NCI-H69 (cell line): ENCODE measurements at regions not wholly inside any gene's neighbourhood (a gene's known extent, or its start where the extent isn't known, plus 50 kb on each side); places are given as distances from the start of the nearest gene placed in this dataset.
"Not testable (repeated sequence)": the region's sequence is repeated elsewhere in the genome, so short reads cannot be mapped to it uniquely, and the experiment has no call there.

ENCODE experiments used
- DNase-seq: peaks from one replicate; lab custom pipeline; 2025; lab: John Stamatoyannopoulos, UW

DNA sequence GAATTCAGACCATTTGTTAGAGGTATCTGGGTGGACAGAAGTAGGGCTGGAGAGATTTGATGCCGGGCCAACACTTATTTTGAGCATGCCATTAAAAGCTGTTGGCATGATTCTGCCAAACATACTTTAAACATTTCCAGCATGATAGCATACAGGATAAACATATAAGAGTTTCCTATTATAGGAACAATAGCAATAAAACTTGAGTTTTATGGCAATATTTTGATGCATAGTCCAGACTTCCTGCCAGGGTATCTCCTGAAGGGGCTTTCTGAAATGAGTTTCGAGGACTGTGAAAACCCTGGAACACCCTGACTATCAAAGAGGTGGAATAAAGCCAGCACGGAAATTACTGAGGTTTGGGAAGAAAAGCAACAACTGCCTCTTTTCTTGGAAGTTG lies 1398.0 kb upstream of the NXPH2 start:
- no peak for DNase-seq

DNA sequence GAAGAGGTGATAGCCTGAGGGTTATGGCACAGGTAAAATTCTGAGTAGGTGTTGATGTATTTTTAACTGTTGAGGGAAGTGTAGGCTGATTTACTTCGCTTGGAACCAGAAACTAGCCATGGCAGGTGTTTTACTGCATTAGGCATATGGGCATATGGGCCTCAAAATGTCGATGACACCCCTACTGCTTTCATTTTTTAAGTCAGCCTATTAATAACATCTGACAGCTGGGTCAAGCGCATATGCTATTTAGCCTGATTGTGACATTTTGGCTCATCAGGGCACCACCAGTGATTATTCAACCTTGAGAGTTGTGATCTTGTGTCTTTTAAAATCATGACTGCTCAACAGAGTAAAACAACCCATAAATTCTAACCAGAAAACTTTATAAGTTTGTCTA lies 1396.9 kb upstream of the NXPH2 start:
- peak; percentile 6 for DNase-seq

DNA sequence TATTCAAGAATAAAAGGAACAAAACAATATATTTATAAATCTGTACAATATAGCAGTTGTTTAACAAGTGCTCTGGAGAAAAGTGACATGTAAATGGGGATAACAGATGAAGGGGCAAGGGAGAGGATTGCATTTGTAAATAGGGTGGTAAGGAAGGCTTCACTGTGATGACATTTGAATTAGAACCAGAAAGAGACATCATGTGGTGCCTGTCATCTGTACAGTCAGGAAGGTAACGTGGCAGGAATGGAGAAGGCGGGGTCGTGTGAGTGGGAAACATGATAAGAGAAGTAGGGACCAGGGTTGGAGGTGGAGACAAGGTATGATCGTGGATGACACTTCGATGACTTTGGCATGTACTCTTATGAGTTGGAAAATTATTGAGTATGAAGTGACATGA lies 1393.6 kb upstream of the NXPH2 start:
- no peak for DNase-seq

DNA sequence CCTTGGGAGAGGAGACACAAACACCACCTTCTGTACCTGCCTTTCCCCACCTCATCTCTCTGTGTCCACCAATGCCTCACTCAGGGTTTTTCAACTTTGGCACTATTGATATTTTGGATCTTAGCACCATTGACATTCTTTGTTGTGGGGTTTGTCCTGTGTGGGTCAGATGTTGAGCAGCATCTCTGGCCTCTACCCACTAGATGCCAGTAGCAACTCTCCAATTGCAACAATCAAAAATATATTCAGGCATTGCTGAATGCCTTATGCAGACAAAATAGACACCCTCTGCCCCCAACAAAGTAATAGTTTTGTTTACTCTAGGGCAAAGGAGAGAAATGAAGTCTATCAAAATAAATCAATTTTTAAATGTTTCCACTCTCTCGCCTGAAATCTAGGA lies 1384.3 kb upstream of the NXPH2 start:
- no peak for DNase-seq

DNA sequence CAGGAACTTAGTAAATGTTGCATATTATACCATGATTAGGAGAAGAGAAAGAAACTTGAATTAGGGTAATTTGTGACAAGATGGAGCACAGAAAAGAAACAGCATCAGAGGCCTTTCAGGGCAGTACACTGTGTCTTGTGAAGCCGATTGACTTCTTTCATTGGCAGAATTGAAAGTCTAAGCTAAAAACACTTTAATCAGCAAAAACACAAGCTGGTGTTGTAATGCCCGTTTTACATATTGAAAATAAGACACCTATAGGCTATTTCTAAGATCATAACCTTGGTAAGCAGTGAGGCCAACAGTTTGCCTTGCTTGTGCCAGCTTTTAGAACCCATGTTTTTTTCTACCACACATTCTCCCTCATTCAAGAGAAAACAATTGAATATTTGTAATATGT lies 1378.1 kb upstream of the NXPH2 start:
- no peak for DNase-seq

DNA sequence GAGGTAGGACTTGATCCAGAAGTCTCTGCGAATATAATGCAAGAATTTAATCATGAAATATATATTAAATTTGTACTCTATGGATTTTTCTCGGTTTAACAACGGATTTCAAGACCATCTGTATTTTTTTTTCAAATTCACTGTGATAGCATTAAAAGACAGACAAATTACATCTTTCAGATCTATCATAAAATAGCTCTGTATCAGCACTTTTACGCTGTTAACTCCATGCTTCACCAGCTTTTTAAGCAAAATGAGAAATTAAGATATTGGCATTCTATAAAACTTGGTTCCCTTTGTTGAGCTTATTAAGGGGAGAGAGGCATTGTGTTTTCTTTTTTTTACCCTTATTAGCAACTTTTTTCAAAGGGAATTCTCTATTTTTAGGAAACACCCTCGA lies 1377.6 kb upstream of the NXPH2 start:
- DNase-seq, result no peak

DNA sequence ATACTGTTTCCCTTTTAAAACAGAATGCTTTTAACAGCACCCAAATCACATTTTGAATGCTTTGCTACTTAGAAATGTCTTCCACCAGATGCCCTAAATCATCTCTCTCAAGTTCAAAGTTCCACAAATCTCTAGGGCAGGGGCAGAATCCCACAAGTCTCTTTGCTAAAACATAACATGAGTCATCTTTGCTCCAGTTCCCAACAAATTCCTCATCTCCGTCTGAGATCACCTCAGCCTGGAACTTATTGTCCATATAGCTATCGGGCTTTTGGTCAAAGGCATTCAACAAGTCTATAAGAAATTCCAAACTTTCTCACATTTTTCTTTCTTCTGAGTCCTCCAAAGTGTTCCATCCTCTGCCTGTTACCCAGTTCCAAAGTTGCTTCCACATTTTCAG lies 1374.5 kb upstream of the NXPH2 start:
- DNase-seq, result no peak

DNA sequence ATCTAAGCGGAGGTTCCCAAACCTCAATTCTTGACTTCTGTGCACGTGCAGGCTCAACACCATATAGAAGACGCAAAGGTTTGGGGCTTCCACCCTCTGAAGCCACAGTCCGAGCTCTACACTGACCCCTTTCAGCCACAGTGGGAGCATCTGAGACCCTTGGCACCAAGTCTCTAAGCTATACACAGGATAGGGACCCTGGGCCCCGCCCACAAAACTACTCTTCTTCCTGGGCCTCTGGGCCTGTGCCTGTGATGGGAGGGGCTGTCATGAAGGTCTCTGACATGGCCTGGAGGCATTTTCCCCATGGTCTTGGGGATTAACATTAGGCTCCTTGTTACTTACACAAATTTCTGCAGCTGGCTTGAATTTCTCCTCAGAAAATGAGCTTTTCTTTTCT lies 1374.1 kb upstream of the NXPH2 start:
- no peak for DNase-seq

DNA sequence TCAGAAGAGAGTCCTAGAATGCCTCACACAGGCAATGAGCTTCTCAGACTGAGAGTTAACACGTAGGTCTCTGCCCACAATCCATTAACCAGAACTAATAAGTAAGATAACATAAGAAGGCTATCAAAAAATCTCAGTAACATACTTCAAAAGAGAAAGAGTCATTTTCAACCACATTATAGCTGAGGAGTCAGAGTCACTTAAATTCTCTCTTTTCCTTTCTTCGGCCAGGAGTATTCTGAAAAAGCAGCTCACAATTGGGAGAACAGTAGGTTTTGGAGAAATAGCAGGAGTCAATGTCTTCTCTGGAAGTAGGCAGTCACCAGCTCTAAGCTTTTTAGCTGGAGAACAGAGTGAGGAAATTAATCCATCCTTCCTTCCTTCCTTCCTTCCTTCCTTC lies 1364.4 kb upstream of the NXPH2 start:
- DNase-seq, result no peak

DNA sequence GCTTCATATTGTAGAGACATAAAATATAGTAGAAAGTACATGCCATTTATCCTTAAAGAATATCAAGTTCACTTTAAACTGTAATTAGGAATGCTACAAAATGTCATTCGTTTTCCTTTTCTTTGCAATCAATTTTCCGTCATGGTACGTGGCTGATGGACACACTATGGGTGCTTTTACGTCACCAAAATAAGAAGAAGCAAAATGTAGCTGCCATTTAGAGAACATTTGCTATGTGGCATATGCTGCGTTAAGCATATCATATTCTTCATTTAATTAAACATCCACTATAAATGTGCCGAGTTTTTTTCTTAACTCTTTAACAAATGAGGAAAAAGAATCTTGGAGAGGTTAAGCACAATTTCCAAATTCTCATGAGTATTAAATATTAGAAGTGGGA lies 1358.5 kb upstream of the NXPH2 start:
- DNase-seq, result no peak

DNA sequence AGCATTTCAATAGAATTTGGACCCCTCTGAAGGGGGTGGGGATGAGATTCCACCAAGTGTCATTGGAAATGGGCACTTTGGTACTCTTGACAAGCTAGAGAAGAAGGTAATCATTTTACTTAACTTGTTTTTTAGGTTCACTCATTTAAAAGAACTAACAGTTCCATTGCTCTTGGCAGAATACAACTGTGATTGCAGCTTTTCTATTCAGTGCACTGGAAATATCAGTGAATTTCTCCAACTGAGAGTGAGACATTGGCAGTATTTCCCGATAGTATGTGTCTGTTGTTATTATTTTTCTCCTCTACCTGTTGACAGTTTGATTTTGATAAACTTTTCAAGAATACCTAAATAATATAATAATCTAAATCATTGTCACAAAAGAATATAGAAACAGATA lies 1356.7 kb upstream of the NXPH2 start:
- DNase-seq, result no peak

DNA sequence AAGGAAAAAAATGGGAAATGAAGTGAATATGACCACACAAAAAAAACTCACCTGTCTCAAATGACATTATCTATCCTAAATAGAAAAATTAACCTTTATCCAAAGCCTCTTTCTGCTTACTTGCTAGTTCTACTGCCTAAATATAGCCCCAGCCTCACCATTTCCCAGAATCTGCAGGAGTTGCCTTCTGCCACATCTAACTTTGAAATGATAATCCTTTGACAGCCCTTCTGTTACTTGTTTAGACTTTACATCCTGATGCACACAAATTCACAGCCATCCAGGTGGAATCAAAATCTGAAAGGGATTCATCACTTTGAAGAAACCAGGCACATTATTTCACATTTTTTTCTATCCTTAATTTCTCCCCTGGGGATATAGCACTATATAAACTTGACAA lies 1356.2 kb upstream of the NXPH2 start:
- DNase-seq, result peak; percentile 100

DNA sequence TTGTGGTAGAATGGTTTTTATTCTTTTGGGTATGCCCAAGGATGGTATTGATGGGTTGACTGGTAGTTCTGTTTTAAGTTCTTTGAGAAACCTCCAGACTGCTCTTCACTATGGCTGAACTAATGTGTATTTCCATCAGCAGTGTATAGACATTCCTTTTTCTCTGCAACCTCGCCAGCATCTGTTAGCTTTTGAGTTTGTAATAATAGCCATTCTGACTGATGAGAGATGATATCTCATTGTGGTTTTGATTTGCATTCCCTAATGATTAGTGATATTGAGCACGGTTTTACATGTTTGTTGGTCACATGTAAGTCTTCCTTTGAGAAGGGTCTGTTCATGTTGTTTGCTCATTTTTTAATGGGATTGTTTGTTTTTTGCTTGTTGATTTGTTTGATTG lies 1348.7 kb upstream of the NXPH2 start:
- no peak for DNase-seq

DNA sequence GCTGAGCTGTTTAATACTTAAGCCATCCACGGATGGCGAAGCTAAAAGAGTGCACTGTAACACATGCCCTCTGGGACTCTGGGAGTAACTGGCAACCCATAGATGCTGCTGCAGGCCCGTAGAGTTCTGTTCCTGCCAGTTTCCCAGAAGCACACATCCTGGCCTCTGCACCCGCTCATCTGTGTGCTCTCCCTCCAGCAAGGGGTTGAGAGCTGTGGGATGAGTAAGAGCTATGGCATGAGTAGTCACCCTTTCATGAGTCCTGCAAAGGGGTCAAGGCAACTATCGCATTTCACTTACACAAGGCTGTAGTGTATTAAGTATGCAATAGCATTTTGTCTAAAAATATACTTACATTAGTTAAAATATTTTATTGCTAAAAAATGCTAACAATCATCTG lies 1341.8 kb upstream of the NXPH2 start:
- DNase-seq, result no peak

DNA sequence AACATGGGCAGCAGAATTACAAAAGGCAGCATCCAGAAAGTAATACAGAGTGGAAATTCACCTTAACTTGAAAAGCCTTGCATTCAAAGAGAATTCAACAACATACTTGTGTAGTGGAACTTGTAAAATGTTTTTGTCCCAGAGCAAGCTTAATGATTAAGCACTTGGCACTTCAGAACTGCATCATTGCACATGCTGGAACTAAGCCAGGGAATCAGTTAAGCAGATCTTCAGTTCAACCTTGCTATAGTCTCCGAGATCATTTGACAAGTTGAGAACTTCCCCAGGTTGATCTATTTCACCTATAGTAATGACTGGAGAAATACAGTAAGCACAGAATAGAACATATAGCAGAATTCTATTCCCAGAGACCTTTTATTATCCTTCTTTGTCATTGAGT lies 1337.2 kb upstream of the NXPH2 start:
- peak; percentile 100 for DNase-seq

DNA sequence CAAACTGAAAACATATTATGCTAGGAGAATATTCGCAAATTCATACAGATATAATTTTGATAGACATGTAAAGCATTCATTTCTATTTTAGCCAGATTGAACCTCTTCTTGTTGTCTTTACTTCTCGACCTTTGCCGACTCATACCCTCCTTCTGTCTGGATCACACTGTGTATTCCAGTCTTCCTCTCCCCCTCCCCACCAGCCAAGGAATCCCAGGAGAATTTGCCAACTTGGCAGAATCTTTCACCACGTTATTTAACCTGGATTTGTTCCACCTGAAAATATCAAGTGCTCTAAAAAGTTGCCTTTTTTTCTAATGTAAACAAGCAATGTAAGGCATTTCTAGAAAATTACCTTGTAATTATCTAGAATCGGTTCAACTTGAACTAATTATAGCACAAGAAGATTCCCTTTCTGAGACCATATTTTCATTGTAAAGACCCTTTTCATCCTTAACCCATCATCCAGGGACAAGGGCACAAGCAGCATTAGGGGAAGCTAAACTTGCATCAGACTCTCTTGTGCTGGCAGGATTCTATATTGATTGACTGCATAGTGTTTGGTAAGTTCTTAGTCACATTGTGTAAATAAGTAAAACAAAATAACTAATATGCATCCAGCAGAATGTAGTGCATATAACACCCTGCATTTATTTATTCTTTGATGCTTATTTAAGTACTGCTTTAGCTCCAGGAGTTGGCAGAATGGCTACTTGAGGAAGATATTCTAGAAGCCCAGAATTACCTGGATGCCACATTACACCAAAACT lies 1328.7 kb upstream of the NXPH2 start:
- peak; percentile 100 for DNase-seq

DNA sequence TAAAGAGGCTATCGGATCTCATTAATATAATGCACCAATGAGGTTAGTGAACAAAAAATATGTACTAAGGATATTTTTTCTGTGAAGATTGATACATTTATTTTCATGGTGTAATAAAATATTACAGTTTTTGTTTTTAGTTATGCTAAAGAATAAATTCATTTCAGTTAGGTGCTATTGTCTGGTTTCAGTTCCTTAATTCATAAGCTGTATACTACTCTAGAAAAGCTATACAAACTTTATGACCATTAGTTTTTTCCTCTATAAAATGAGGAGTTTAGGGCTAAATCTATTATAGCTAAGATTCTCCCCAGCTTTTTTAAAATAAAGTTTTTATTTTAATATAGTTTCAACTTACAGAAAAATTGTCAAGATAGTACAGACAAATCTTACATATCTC lies 1311.7 kb upstream of the NXPH2 start:
- DNase-seq, result no peak

DNA sequence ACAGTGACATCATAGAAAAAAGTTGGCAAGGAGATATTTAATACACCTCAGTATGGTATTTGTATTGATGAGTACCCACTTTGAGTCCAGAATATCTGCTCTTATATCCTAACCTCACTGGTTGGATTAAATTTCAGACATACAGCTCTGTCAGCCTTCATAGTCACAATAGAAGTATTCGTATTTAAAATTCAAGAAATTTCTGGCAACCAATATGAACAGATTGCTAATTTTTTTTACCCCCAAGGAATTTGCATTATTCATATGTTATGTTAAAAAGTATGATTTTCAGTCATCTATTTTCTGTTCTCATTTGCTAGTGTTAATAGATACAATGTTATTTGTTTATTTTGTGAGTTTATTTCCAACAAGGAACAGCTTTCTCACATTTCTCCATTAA lies 1306.8 kb upstream of the NXPH2 start:
- no peak for DNase-seq

DNA sequence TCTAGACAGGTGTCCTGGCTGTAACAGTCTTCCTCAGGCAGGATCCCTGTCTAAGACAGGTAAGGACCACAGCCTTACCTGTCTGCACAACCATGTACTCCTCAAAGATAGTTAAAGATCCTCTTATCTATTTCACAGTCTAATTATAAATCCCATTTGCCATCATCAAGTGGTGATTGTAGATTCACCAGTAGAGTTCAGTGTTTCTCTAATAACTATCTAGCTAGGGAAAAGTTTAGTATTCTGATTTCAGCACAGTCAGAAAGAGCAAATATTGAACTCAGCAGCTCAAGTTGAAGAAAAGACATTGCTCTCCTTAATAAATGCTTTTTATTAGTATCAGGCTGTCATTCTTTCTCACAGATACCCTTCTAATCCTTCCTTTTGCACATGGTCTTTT lies 1305.5 kb upstream of the NXPH2 start:
- DNase-seq, result peak; percentile 100

DNA sequence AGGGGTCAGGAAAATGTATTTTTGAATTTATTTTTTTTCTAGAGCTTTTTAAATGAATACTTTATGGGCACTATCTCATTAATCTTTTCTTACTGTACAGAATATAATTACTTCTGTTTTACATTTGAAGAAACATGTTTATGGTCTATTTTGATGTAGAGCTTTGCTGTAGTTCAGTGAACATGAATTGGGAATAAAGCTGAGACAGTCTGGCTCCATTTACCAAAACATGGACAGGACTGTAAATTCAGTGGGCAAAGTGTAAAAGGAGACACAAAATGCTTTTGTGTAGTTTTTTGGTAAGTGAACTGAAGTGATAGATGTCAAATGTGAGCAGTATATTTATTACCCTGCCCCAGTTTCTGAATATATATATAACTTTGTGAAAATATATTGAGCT lies 1298.8 kb upstream of the NXPH2 start:
- DNase-seq, result no peak

DNA sequence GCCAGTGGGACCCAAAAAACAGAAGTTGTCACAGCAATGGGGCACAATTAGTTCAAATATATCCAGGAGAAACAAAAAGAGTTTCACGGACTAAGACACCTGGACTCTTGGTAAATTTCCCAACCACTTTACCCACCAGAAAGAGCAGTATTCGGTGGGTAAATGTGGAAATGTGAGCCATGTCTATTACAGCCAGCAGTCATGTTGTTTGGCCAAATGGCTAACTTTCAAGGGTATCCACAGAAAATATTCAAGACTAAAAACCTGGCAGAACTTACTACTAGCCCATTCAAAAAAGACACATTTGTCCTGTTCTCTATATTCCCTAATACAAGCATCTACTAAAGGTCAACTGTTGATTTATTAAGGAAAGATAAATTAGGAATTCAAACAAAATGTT lies 1296.0 kb upstream of the NXPH2 start:
- no peak for DNase-seq

DNA sequence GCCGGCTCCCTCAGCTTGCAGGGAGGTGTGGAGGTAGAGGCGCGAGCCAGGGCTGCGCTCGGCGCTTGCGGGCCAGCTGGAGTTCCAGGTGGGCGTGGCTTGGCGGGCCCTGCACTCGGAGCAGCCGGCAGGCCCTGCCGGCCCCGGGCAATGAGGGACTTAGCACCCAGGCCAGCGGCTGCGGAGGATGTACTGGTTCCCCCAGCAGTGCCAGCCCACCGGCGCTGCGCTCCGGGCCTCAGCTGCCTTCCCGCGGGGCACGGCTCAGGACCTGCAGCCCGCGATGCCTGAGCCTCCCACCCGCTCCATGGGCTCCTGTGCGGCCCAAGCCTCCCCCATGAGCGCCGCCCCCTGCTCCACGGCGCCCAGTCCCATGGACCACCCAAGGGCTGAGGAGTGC lies 1293.6 kb upstream of the NXPH2 start:
- not testable (repeated sequence) for DNase-seq

DNA sequence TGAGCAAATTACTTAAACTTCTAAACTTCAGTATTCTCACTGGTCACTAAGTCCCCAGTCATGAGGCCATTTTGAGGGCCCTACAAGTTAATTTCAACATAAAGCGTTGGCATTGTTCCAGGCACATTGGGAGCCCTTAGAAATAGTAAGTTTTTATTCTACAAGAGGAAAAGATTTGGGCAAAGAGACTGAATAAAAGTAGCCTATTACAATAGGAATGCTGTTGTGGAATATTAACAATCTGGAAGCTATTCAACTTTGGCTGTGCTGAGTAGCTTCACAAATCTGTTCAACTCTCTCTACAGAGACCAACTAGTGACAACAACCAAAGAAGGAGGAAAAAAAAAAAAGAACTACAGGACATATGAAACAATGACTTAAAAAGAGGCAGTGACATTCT lies 1287.5 kb upstream of the NXPH2 start:
- DNase-seq, result peak; percentile 100

DNA sequence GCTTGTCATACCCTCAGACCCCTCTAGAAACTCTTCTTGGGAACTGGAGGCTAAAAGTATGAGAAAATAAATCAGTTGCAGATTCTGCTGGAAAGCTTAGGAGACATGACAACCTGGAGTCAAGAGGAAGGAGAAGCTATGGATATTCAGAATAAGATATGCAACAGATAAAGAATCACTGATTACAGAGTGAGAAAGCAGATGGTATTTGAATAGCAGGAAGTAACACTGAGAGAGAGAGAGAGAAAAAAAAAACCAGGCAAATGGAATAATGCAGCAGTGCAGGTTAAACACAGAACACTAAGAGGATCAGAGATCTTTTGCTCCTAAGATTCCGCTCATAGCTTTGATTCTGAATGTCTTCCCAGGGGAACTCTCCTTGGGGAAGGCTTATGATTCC lies 1284.1 kb upstream of the NXPH2 start:
- no peak for DNase-seq

DNA sequence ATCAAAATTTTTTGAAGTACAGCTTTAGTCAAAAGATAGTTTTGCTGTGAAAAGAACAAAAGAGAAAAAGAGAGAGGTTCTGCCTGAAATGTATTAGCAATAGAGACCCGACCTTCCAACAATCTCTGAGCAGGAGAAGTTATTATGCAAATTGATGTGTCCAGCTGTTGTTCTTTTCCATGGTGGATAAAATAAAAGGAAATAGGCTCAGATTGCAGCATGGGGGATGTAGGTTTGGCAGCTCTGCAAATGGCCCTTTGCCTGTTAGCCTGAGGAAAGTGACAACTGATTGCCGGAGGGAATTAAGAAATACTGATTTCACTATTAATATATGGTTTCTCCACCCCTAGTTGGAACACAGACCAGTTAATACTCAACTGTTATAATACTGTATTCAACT lies 1283.2 kb upstream of the NXPH2 start:
- peak; percentile 100 for DNase-seq
